ENCODE measurements at regions not wholly inside any gene's neighbourhood (a gene's known extent, or its start where the extent isn't known, plus 50 kb on each side); places are given as distances from the start of the nearest gene placed in this dataset.

DNA sequence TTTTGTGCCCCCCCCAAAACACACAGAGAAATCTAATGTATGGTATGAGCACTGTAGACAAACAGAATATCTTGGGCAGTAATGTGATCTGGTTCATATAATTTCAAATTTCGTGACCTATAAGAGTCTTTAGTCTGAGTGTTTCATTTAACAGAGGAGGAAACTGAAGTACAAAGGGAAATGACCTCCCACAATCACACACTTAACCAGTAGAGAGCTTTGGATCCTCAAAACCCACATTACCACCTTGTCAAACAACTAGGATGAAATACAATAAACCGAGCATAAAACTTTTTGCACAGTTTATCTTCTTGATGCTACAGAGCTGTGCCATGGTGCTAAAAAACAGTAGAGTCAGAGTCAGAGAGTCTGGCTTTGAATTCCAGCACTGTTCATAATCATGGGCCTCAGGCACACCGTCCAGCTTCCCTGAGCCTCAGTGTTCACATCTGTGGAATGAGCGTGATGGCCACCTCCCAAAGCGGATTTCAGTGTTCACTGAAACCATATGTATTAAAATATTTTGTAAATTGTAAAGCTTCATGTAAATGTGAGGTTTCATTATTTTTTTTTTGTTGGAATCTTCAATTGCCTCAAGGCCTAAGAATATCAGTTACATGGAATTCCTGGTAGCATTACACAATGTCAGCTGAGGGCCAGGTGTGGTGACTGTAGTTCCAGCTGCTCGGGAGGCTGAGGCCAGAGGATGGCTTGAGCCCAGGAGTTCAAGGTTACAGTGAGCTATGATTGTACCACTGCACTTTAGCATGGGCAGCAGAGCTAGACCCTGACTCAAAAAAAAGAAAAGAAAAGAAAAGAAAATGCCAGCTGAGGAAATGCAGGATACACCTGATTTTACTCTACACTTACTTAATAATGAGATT lies 126.4 kb upstream of the FRY start:
- no peak overlapping the region for H2AFZ ChIP-seq (ENCODE audit: low read length)
- no peak overlapping the region for H3K27ac ChIP-seq (ENCODE audit: low read depth, low read length)
- TF ChIP-seq, protein P1, sequence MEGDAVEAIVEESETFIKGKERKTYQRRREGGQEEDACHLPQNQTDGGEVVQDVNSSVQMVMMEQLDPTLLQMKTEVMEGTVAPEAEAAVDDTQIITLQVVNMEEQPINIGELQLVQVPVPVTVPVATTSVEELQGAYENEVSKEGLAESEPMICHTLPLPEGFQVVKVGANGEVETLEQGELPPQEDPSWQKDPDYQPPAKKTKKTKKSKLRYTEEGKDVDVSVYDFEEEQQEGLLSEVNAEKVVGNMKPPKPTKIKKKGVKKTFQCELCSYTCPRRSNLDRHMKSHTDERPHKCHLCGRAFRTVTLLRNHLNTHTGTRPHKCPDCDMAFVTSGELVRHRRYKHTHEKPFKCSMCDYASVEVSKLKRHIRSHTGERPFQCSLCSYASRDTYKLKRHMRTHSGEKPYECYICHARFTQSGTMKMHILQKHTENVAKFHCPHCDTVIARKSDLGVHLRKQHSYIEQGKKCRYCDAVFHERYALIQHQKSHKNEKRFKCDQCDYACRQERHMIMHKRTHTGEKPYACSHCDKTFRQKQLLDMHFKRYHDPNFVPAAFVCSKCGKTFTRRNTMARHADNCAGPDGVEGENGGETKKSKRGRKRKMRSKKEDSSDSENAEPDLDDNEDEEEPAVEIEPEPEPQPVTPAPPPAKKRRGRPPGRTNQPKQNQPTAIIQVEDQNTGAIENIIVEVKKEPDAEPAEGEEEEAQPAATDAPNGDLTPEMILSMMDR (IDR thresholded peaks at IDR 0.05; ENCODE audit: extremely low read depth, low read depth, low read length), result no peak
- H3K36me3 ChIP-seq (ENCODE audit: insufficient read depth, low read length), result no peaks in the 10 kb centered on the region
- H3K9me3 ChIP-seq (ENCODE audit: low read depth, low read length), result no peaks in the 10 kb centered on the region
- no peaks in the 10 kb centered on the region for H4K20me1 ChIP-seq (ENCODE audit: insufficient read depth, low read length)
- H3K4me3 ChIP-seq (ENCODE audit: insufficient read depth, low read length), result no peak overlapping the region
- H3K4me2 ChIP-seq (ENCODE audit: insufficient read depth, low read length), result no peak overlapping the region
- no peaks in the 10 kb centered on the region for H3K79me2 ChIP-seq (ENCODE audit: insufficient read depth, low read length)
- no peaks in the 10 kb centered on the region for H3K27me3 ChIP-seq (ENCODE audit: insufficient read depth, low read length)
- DNase-seq (ENCODE audit: insufficient read length, low spot score, missing footprints), result no peak
- H3K4me1 ChIP-seq (ENCODE audit: insufficient read depth, low read length), result peaks cover 3% of the 10 kb centered on the region

DNA sequence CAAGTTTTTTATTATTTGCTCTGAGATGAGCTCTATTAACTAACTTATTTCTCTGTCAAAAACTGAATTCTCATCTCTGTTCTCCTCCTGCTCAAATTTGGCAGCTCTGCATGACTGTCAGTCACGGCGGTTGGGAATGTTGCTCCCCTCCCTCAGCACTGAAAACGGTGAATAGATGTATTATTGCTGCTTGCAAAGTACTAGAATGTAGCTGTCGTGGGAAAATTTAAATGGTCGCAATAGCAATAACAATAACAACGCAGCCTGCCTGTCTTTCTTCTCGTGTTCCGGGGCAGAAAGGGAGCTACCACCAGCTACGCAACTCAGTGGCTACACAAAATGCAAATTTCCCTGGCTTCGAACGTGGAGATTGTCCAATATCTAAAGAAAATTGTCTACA lies 125.6 kb upstream of the FRY start:
- Histone ChIP-seq H3K4me1 (ENCODE audit: insufficient read depth, low read length) (peaks cover 3% of the 10 kb centered on the region), H3K27ac (ENCODE audit: low read depth, low read length) (no peak overlapping the region), H3K4me2 (ENCODE audit: insufficient read depth, low read length) (no peak overlapping the region), H3K9me3 (ENCODE audit: low read depth, low read length) (no peaks in the 10 kb centered on the region), H3K27me3 (ENCODE audit: insufficient read depth, low read length) (no peaks in the 10 kb centered on the region), H3K4me3 (ENCODE audit: insufficient read depth, low read length) (no peak overlapping the region), H3K79me2 (ENCODE audit: insufficient read depth, low read length) (no peaks in the 10 kb centered on the region), H3K36me3 (ENCODE audit: insufficient read depth, low read length) (no peaks in the 10 kb centered on the region), H4K20me1 (ENCODE audit: insufficient read depth, low read length) (no peaks in the 10 kb centered on the region), H2AFZ (ENCODE audit: low read length) (no peak overlapping the region)
- no peak for DNase-seq (ENCODE audit: insufficient read length, low spot score, missing footprints)
- TF ChIP-seq, protein P1 (IDR thresholded peaks at IDR 0.05; ENCODE audit: extremely low read depth, low read depth, low read length), result no peak

DNA sequence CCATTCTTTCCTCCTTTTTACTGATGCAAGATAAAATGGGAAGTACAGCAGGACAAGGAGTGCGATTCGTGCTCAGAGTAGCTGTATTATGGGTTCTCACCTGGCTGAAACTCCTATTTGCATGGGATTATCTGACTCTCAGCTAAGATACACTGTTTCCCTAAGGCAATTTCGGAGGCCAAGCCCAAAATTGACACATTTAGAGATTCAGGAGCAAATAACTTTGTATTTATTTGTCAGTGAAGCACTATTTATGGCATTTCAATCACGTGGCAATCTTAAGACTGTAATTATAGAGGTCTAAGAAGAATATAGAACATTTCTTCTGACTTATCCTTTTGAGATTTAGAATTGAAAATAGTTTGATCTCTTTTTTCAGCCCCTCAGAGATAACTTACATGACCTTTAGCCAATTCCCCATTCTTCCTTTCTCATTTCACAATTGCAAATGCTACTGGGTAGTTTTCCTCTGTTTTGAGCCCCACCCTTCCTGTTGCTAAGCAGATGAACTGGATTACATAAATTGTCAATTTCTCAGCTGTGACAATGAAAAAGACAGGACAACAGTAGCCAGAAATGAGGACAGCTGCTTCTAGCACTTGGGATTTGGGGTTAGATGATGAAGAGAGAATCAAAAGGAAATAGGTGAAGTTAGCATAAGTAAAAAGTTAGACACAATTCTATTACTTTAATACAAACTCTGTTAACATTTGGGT lies 122.7 kb upstream of the FRY start:
- H2AFZ ChIP-seq (ENCODE audit: low read length), result peak overlapping the region; percentile 29
- H3K36me3 ChIP-seq (ENCODE audit: insufficient read depth, low read length), result no peaks in the 10 kb centered on the region
- H3K9me3 ChIP-seq (ENCODE audit: low read depth, low read length), result no peaks in the 10 kb centered on the region
- H4K20me1 ChIP-seq (ENCODE audit: insufficient read depth, low read length), result no peaks in the 10 kb centered on the region
- H3K4me1 ChIP-seq (ENCODE audit: insufficient read depth, low read length), result peaks cover 3% of the 10 kb centered on the region
- no peaks in the 10 kb centered on the region for H3K79me2 ChIP-seq (ENCODE audit: insufficient read depth, low read length)
- H3K4me2 ChIP-seq (ENCODE audit: insufficient read depth, low read length), result no peak overlapping the region
- no peak overlapping the region for H3K4me3 ChIP-seq (ENCODE audit: insufficient read depth, low read length)
- no peaks in the 10 kb centered on the region for H3K27me3 ChIP-seq (ENCODE audit: insufficient read depth, low read length)
- no peak overlapping the region for H3K27ac ChIP-seq (ENCODE audit: low read depth, low read length)
- TF ChIP-seq, protein P1 (IDR thresholded peaks at IDR 0.05; ENCODE audit: extremely low read depth, low read depth, low read length), result no peak
- no peak for DNase-seq (ENCODE audit: insufficient read length, low spot score, missing footprints)

All from osteoblast (primary cell).